WTC11 (cell line): ENCODE measurements at regions not wholly inside any gene's neighbourhood (a gene's known extent, or its start where the extent isn't known, plus 50 kb on each side); places are given as distances from the start of the nearest gene placed in this dataset.

ENCODE experiments used
- ATF3 ChIP-seq: sonication (generic); formaldehyde crosslinking; conservative IDR thresholded peaks from 2 replicates; pipeline ENCODE4 v1.8.1; 2022; ENCODE audit warnings: mild to moderate bottlenecking, missing genetic modification reagents
- CTCF ChIP-seq: fragments of 200-600 bp; IDR thresholded peaks from 2 replicates; pipeline ENCODE4 v1.8.0; 2022; ENCODE audit warnings: antibody characterized with exemption
- E2F1 ChIP-seq: sonication (generic); formaldehyde crosslinking; IDR thresholded peaks from 2 replicates; pipeline ENCODE4 v1.8.0; 2022; ENCODE audit warnings: mild to moderate bottlenecking, missing genetic modification reagents
- FOXJ3 ChIP-seq: sonication (generic); formaldehyde crosslinking; IDR thresholded peaks from 2 replicates; pipeline ENCODE4 v1.9.0; 2021; ENCODE audit warnings: missing genetic modification reagents, mild to moderate bottlenecking, borderline replicate concordance
- GABPB1 ChIP-seq: sonication (generic); formaldehyde crosslinking; IDR thresholded peaks from 2 replicates; pipeline ENCODE4 v1.8.1; 2023; ENCODE audit warnings: mild to moderate bottlenecking, missing genetic modification reagents
- GTF2I ChIP-seq: fragments of 250-450 bp; sonication (Bioruptor Pico); conservative IDR thresholded peaks from 2 replicates; pipeline ENCODE4 v1.4.0; 2021; ENCODE audit warnings: mild to moderate bottlenecking
- KAT7 ChIP-seq: sonication (generic); formaldehyde crosslinking; IDR thresholded peaks from 2 replicates; pipeline ENCODE4 v1.8.1; 2023; ENCODE audit warnings: missing genetic modification reagents, mild to moderate bottlenecking, borderline replicate concordance
- MLX ChIP-seq: sonication (generic); formaldehyde crosslinking; IDR thresholded peaks from 2 replicates; pipeline ENCODE4 v1.8.1; 2023; ENCODE audit warnings: mild to moderate bottlenecking, missing genetic modification reagents, moderate library complexity
- MYBL2 ChIP-seq: sonication (generic); formaldehyde crosslinking; IDR thresholded peaks from 2 replicates; pipeline ENCODE4 v1.8.1; 2023; ENCODE audit warnings: mild to moderate bottlenecking, moderate library complexity, missing genetic modification reagents
- NFYB ChIP-seq: sonication (generic); formaldehyde crosslinking; conservative IDR thresholded peaks from 2 replicates; pipeline ENCODE4 v1.8.0; 2022; ENCODE audit warnings: low read depth, missing genetic modification reagents
- PREB ChIP-seq: sonication (generic); formaldehyde crosslinking; IDR thresholded peaks from 2 replicates; pipeline ENCODE4 v1.8.1; 2022; ENCODE audit warnings: mild to moderate bottlenecking, missing genetic modification reagents, moderate library complexity, borderline replicate concordance
- PRRX2 ChIP-seq: fragments of 250-450 bp; sonication (Bioruptor Pico); IDR thresholded peaks from 2 replicates; pipeline ENCODE4 v1.8.0; 2021; ENCODE audit warnings: mild to moderate bottlenecking
- TEAD1 ChIP-seq: sonication (generic); formaldehyde crosslinking; IDR thresholded peaks from 2 replicates; pipeline ENCODE4 v1.8.0; 2022; ENCODE audit warnings: mild to moderate bottlenecking, missing genetic modification reagents
- ZBTB43 ChIP-seq: sonication (generic); formaldehyde crosslinking; IDR thresholded peaks from 2 replicates; pipeline ENCODE4 v1.8.1; 2023; ENCODE audit warnings: mild to moderate bottlenecking, missing genetic modification reagents

GRCh38 chr2:239500574-239501550 lies 100.0 kb upstream of the HDAC4 start:
- TF ChIP-seq KAT7 = no peak
- no peak for TF ChIP-seq GTF2I
- TF ChIP-seq ATF3 (CRISPR knock-in tag) = no peak
- no peak for TF ChIP-seq NFYB (CRISPR knock-in tag)
- no peak for TF ChIP-seq E2F1 (CRISPR knock-in tag)
- no peak for TF ChIP-seq CTCF
- TF ChIP-seq GABPB1 (CRISPR knock-in tag) = no peak
- TF ChIP-seq TEAD1 (CRISPR knock-in tag) = no peak
- no peak for TF ChIP-seq PRRX2 (CRISPR knock-in tag)
- TF ChIP-seq FOXJ3 (CRISPR knock-in tag) = no peak
- no peak for TF ChIP-seq MYBL2 (CRISPR knock-in tag)
- no peak for TF ChIP-seq MLX (CRISPR knock-in tag)
- TF ChIP-seq ZBTB43 = no peak
- TF ChIP-seq PREB = no peak
